ENCODE measurements at regions not wholly inside any gene's neighbourhood (a gene's known extent, or its start where the extent isn't known, plus 50 kb on each side); places are given as distances from the start of the nearest gene placed in this dataset.

DNA sequence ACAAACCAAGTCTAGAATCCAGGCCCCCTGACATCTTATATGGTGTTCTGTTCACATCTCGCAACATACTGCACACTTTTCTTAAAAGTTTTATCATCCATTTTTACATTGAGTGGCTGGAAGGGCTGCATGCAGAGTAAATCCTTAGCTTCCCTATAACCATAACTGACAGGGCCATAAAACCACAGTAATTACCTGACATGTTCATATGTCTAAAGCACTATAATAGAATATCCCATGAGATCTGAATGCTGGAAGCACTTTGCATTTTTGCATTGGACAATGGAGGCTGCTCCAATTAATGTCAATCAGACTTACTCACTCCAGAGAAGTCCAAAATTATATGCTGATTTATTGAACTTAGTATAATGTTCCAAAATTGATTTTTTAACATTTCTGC is 86.6 kb upstream of the HES1 start:
- peaks cover 21% of the 10 kb centered on the region for H3K9me3 ChIP-seq (replicated peaks)
- TF ChIP-seq, protein P1, sequence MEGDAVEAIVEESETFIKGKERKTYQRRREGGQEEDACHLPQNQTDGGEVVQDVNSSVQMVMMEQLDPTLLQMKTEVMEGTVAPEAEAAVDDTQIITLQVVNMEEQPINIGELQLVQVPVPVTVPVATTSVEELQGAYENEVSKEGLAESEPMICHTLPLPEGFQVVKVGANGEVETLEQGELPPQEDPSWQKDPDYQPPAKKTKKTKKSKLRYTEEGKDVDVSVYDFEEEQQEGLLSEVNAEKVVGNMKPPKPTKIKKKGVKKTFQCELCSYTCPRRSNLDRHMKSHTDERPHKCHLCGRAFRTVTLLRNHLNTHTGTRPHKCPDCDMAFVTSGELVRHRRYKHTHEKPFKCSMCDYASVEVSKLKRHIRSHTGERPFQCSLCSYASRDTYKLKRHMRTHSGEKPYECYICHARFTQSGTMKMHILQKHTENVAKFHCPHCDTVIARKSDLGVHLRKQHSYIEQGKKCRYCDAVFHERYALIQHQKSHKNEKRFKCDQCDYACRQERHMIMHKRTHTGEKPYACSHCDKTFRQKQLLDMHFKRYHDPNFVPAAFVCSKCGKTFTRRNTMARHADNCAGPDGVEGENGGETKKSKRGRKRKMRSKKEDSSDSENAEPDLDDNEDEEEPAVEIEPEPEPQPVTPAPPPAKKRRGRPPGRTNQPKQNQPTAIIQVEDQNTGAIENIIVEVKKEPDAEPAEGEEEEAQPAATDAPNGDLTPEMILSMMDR (IDR thresholded peaks at IDR 0.05; ENCODE audit: borderline replicate concordance), result no peak
- intact Hi-C loops (cut with micrococcal nuclease), result no loop called here
- DNase-seq, result no peak
- no peak overlapping the region for H3K4me3 ChIP-seq
- H3K36me3 ChIP-seq, result peaks cover 3% of the 10 kb centered on the region
- no peak overlapping the region for H3K27ac ChIP-seq (replicated peaks)
- H3K4me1 ChIP-seq, result peaks cover 16% of the 10 kb centered on the region
- H3K27me3 ChIP-seq (ENCODE audit: low read depth), result peaks cover 4% of the 10 kb centered on the region

DNA sequence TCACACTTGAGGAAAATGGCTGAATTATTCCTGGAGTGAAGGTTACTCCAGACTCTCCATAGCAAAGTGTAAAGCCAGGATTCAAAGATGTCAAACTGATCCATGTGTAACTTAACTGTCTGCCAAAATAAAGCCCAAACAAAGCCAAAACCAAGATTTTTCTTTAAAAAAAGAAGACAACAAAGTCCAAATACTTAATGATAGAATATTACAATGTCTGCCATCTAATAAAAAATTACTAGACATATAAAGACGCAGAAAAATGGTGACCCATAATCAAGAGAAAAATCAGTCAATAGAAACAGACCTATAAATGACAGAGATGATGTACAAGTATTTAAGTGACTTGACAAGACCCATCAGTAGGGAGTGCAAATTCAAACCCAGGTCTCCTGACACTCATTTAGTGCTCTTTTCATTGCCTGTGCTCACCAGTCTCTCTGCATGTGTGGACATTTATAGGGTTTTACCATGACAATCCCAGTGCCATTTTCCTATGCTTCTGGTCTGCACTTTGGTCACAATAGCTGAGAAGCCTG is 85.1 kb upstream of the HES1 start:
- no peak for DNase-seq
- no peak overlapping the region for H3K27ac ChIP-seq (replicated peaks)
- H3K36me3 ChIP-seq, result peaks cover 3% of the 10 kb centered on the region
- H3K4me1 ChIP-seq, result peaks cover 16% of the 10 kb centered on the region
- TF ChIP-seq, protein P1 (IDR thresholded peaks at IDR 0.05; ENCODE audit: borderline replicate concordance), result no peak
- no peak overlapping the region for H3K4me3 ChIP-seq
- peaks cover 10% of the 10 kb centered on the region for H3K27me3 ChIP-seq (ENCODE audit: low read depth)
- H3K9me3 ChIP-seq (replicated peaks), result peaks cover 21% of the 10 kb centered on the region
- intact Hi-C loops (cut with micrococcal nuclease), result no loop called here

DNA sequence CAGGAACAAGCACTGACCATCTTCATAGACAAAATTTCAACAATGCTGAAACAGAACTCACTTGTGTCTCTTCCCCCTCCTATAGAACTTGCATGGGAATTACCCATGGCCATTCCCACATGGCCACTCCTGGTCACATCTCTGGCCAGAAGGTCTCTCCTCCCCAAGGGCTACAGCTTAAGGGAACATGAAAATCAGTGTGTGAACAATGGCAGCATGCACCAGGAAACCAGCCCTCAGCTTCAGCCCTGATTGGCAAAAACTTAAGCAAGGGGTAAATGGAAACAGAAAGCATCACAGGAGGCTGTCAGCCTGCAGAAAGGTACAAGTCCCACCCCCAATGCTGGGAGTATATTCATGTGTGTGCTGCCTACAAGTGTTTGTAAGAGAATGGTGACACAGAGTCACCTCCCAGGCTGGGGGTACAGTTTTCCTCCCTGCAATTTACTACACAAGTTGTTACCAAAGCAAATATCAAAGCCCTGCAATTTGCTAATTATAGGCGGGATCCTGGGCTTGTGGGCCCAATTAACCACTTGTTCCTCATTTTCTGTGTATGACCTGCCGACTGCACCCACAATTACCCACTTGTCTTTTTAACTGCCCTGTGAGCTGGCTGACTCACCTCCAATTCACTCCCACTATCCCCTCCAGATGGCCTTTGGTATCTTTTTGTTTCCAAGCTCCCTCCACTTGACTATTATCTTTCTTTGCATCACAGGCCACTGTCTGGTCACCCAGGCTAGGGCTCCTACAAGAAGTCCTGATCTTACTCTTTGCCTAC is 84.4 kb upstream of the HES1 start:
- no peak overlapping the region for H3K4me3 ChIP-seq
- H3K27ac ChIP-seq (replicated peaks), result no peak overlapping the region
- H3K9me3 ChIP-seq (replicated peaks), result peaks cover 21% of the 10 kb centered on the region
- TF ChIP-seq, protein P1 (IDR thresholded peaks at IDR 0.05; ENCODE audit: borderline replicate concordance), result no peak
- peaks cover 10% of the 10 kb centered on the region for H3K27me3 ChIP-seq (ENCODE audit: low read depth)
- DNase-seq, result no peak
- peaks cover 15% of the 10 kb centered on the region for H3K4me1 ChIP-seq
- intact Hi-C loops (cut with micrococcal nuclease), result no loop called here
- H3K36me3 ChIP-seq, result peaks cover 3% of the 10 kb centered on the region

DNA sequence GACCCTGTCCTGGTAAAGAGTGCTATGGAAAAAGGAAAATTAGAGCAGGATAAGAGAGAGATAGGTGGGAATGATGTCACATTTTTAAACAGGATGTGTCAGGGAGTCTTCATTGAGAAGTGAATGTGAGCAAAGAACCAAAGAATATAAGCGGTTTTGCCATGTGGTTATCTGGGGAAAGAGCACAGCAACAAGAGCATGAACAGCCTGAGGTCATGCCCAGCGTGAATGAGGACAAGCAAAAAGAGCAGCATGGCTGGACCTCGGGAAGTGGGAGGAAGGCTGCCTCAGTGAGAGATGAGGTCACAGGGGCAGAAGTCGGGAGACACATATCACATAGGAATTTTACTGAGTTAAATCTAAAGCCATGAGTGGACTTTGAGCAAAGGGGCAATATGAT is 82.8 kb upstream of the HES1 start:
- no peak overlapping the region for H3K27ac ChIP-seq (replicated peaks)
- no peak for DNase-seq
- H3K9me3 ChIP-seq (replicated peaks), result peaks cover 21% of the 10 kb centered on the region
- peaks cover 13% of the 10 kb centered on the region for H3K27me3 ChIP-seq (ENCODE audit: low read depth)
- peaks cover 3% of the 10 kb centered on the region for H3K36me3 ChIP-seq
- intact Hi-C loops (cut with micrococcal nuclease), result no loop called here
- TF ChIP-seq, protein P1 (IDR thresholded peaks at IDR 0.05; ENCODE audit: borderline replicate concordance), result no peak
- H3K4me3 ChIP-seq, result no peak overlapping the region
- H3K4me1 ChIP-seq, result peaks cover 4% of the 10 kb centered on the region

DNA sequence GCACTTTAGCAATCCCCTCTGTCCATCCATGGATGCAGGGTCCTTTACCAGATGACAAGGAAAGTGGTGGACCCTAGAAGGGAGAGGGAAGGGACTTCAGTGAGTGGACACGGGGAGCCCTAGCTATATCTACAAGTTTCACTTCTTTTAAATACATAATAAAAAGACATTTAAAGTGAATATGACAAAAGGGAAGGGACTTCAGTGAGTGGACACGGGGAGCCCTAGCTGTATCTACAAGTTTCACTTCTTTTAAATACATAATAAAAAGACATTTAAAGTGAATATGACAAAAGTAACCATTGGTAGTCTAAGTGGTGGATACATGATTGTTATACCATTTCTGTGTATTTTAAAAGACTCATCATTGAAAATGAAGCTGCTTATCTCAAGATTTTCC is 81.9 kb upstream of the HES1 start:
- H3K27ac ChIP-seq (replicated peaks), result no peak overlapping the region
- TF ChIP-seq, protein P1 (IDR thresholded peaks at IDR 0.05; ENCODE audit: borderline replicate concordance), result no peak
- H3K9me3 ChIP-seq (replicated peaks), result peaks cover 21% of the 10 kb centered on the region
- no peak overlapping the region for H3K4me3 ChIP-seq
- H3K27me3 ChIP-seq (ENCODE audit: low read depth), result peaks cover 13% of the 10 kb centered on the region
- DNase-seq, result no peak
- H3K36me3 ChIP-seq, result peaks cover 3% of the 10 kb centered on the region
- intact Hi-C loops (cut with micrococcal nuclease), result no loop called here
- H3K4me1 ChIP-seq, result peaks cover 12% of the 10 kb centered on the region

All from left ventricle myocardium inferior (tissue), 1 donor.